Astrocyte (in vitro differentiated cells and primary cell): ENCODE measurements at regions not wholly inside any gene's neighbourhood (a gene's known extent, or its start where the extent isn't known, plus 50 kb on each side); places are given as distances from the start of the nearest gene placed in this dataset.

Source experiments
- DNase-seq: peaks from one replicate; pipeline ENCODE4 v3.0.0-alpha.2; 2010; ENCODE audit warnings: low read depth
- FAIRE-seq: peaks from 2 replicates; lab custom pipeline; 2011; peaks lifted over from hg19 to GRCh38; lab: Jason Lieb, UNC
- H2AFZ ChIP-seq: 2 replicates; pipeline ENCODE4 v1.6.0; 2012; ENCODE audit warnings: low read depth, low read length, inconsistent platforms
- H3K27ac ChIP-seq: 2 replicates; pipeline ENCODE4 v1.5.1; 2011; ENCODE audit warnings: low read depth, low read length, inconsistent platforms
- H3K27me3 ChIP-seq: 2 replicates; pipeline ENCODE4 v1.6.0; 2011; ENCODE audit warnings: low read length, inconsistent platforms; ENCODE audit not compliant: insufficient read depth
- H3K36me3 ChIP-seq: 2 replicates; pipeline ENCODE4 v1.5.1; 2011; ENCODE audit warnings: low read length, inconsistent platforms; ENCODE audit not compliant: insufficient read depth
- H3K4me1 ChIP-seq: 2 replicates; pipeline ENCODE4 v1.5.1; 2011; ENCODE audit warnings: low read length, inconsistent platforms; ENCODE audit not compliant: insufficient read depth
- H3K4me2 ChIP-seq: 2 replicates; pipeline ENCODE4 v1.6.0; 2012; ENCODE audit warnings: low read length, inconsistent platforms
- H3K4me3 ChIP-seq: 2 replicates; pipeline ENCODE4 v1.5.1; 2011; ENCODE audit warnings: low read depth, mild to moderate bottlenecking, low read length, inconsistent platforms; ENCODE audit not compliant: insufficient read depth
- H3K79me2 ChIP-seq: 2 replicates; pipeline ENCODE4 v1.6.0; 2012; ENCODE audit warnings: mild to moderate bottlenecking, low read length, inconsistent platforms; ENCODE audit not compliant: insufficient read depth
- H3K9ac ChIP-seq: 2 replicates; pipeline ENCODE4 v1.6.0; 2012; ENCODE audit warnings: mild to moderate bottlenecking, low read length, inconsistent platforms
- H3K9me3 ChIP-seq: 2 replicates; pipeline ENCODE4 v1.5.1; 2012; ENCODE audit warnings: low read depth, mild to moderate bottlenecking, low read length, inconsistent platforms; ENCODE audit not compliant: insufficient read depth
- H4K20me1 ChIP-seq: 2 replicates; pipeline ENCODE4 v1.6.0; 2012; ENCODE audit warnings: low read length, inconsistent platforms; ENCODE audit not compliant: insufficient read depth
- H3K27ac Mint-ChIP-seq: one replicate; pipeline ENCODE4 v1.8.0; 2021; ENCODE audit warnings: mild to moderate bottlenecking, mixed read lengths; ENCODE audit not compliant: unreplicated experiment
- H3K27me3 Mint-ChIP-seq: one replicate; pipeline ENCODE4 v1.8.0; 2021; ENCODE audit warnings: low read depth, mixed read lengths; ENCODE audit not compliant: unreplicated experiment
- H3K36me3 Mint-ChIP-seq: one replicate; pipeline ENCODE4 v1.8.0; 2021; ENCODE audit warnings: low read depth, mixed read lengths; ENCODE audit not compliant: unreplicated experiment
- H3K4me1 Mint-ChIP-seq: one replicate; pipeline ENCODE4 v1.8.0; 2021; ENCODE audit warnings: low read depth, mixed read lengths; ENCODE audit not compliant: unreplicated experiment
- H3K4me3 Mint-ChIP-seq: one replicate; pipeline ENCODE4 v1.8.0; 2021; ENCODE audit warnings: mild to moderate bottlenecking, moderate library complexity, mixed read lengths; ENCODE audit not compliant: unreplicated experiment
- H3K9me3 Mint-ChIP-seq: one replicate; pipeline ENCODE4 v1.8.0; 2021; ENCODE audit warnings: mild to moderate bottlenecking, mixed read lengths; ENCODE audit not compliant: unreplicated experiment
- CTCF ChIP-seq: IDR thresholded peaks from 2 replicates; pipeline ENCODE4 v1.5.1; 2011; ENCODE audit warnings: low read depth, mild to moderate bottlenecking, inconsistent platforms, low read length, moderate library complexity; ENCODE audit not compliant: insufficient read depth
- EZH2 ChIP-seq: IDR thresholded peaks from 2 replicates; pipeline ENCODE4 v1.6.1; 2012; ENCODE audit warnings: mild to moderate bottlenecking, low read length, inconsistent platforms; ENCODE audit not compliant: insufficient read depth

GRCh38 chr4:184274286-184274951 lies 56.7 kb upstream of the ENPP6 start:
- H3K9me3 ChIP-seq, result no peaks in the 10 kb centered on the region
- Mint-ChIP-seq H3K27ac (no peak overlapping the region), H3K9me3 (peaks cover 15% of the 10 kb centered on the region), H3K27me3 (no peaks in the 10 kb centered on the region), H3K36me3 (peaks cover 2% of the 10 kb centered on the region), H3K4me3 (no peak overlapping the region), H3K4me1 (peaks cover 11% of the 10 kb centered on the region)
- H3K4me2 ChIP-seq, result no peak overlapping the region
- no peak overlapping the region for H3K9ac ChIP-seq
- no peaks in the 10 kb centered on the region for H4K20me1 ChIP-seq
- FAIRE-seq (no peak), DNase-seq (no peak)
- H3K79me2 ChIP-seq, result no peaks in the 10 kb centered on the region
- peaks cover 10% of the 10 kb centered on the region for H3K4me1 ChIP-seq
- no peak overlapping the region for H3K4me3 ChIP-seq
- TF ChIP-seq CTCF (no peak), EZH2 (no peak)
- H3K27ac ChIP-seq, result no peak overlapping the region
- H2AFZ ChIP-seq, result peak overlapping the region; percentile 66
- H3K27me3 ChIP-seq, result no peaks in the 10 kb centered on the region
- no peaks in the 10 kb centered on the region for H3K36me3 ChIP-seq

DNA sequence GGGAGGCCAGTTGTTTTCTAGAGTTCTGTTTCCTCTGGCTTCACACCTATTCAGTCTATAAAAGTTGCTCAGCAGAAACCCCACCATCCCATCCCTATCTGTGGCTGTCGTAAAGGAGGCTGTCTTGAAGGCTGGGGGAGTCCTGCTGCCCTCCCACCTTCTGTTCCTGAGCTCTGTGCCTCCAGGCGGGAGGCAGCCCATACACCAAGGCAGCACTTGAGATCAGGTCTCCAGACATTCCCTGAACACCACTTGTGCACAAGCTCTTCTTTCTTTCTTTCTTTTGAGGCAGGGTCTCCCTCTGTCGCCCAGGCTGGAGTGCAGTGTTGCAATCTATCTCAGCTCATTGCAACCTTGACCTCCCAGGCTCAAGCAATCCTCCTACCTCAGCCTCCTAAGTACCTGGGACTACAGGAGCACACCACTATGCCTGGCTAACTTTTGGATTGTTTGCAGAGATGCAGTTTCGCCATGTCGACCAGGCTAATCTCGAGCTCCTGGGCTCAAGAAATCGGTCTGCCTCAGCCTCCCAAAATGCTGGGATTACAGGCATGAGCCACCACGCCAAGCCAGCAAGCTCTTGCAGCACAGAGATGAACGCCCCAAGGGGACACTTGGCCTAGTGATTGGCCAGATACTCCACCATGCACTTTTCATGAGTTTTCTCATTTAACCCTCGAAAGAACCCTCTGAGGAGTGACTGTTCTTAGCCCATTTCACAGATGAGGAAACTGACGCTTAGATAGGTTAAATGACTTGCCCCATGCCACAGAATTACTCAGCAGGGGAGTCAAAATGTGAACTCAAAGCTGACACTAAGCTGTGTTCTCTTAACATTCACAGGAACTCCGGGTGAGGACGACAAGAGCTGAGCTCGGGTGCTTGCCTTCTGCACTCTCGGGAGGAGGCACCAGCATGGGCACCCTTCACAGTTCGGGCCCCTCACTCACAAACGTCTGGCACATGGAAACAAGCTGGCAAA lies 55.8 kb upstream of the ENPP6 start:
- Mint-ChIP-seq H3K27ac (no peak overlapping the region), H3K4me1 (peaks cover 16% of the 10 kb centered on the region), H3K4me3 (no peak overlapping the region), H3K9me3 (peaks cover 13% of the 10 kb centered on the region), H3K27me3 (no peaks in the 10 kb centered on the region), H3K36me3 (peaks cover 2% of the 10 kb centered on the region)
- no peak for FAIRE-seq
- Histone ChIP-seq H3K36me3 (no peaks in the 10 kb centered on the region), H4K20me1 (no peaks in the 10 kb centered on the region), H2AFZ (no peak overlapping the region), H3K9me3 (no peaks in the 10 kb centered on the region), H3K27ac (no peak overlapping the region), H3K4me3 (no peak overlapping the region), H3K79me2 (no peaks in the 10 kb centered on the region), H3K9ac (no peak overlapping the region), H3K4me2 (no peak overlapping the region), H3K27me3 (no peaks in the 10 kb centered on the region), H3K4me1 (peaks cover 10% of the 10 kb centered on the region)
- TF ChIP-seq CTCF, result no peak
- no peak for TF ChIP-seq EZH2
- no peak for DNase-seq
